ENCODE measurements at regions not wholly inside any gene's neighbourhood (a gene's known extent, or its start where the extent isn't known, plus 50 kb on each side); places are given as distances from the start of the nearest gene placed in this dataset.

DNA sequence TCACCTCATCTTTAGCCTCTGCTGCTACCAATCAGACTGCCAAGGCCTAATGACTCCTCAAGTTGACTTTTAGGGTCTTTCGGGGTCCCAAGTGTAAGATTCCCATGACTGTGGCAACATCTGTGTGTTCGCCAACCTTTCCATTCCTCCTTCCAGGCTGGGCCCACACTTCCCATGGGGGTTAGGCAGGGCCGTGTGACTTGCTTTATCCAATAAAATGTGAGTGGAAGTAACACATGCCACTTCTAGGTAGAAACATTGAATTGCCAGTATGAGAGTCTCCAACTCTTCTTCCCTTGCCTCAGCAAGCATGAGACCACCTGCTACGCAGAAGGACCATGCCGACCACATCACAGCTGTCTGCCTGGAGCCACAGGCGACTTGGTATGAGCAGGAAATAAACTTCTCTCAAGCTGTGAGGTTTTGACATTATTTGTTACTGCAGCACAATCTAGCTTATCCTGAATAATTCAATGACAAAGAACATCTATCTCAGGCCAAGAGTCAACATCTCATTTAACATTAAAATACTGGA is 190.4 kb upstream of the IER5L start:
- TF ChIP-seq, protein P1, sequence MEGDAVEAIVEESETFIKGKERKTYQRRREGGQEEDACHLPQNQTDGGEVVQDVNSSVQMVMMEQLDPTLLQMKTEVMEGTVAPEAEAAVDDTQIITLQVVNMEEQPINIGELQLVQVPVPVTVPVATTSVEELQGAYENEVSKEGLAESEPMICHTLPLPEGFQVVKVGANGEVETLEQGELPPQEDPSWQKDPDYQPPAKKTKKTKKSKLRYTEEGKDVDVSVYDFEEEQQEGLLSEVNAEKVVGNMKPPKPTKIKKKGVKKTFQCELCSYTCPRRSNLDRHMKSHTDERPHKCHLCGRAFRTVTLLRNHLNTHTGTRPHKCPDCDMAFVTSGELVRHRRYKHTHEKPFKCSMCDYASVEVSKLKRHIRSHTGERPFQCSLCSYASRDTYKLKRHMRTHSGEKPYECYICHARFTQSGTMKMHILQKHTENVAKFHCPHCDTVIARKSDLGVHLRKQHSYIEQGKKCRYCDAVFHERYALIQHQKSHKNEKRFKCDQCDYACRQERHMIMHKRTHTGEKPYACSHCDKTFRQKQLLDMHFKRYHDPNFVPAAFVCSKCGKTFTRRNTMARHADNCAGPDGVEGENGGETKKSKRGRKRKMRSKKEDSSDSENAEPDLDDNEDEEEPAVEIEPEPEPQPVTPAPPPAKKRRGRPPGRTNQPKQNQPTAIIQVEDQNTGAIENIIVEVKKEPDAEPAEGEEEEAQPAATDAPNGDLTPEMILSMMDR (IDR thresholded peaks at IDR 0.05) = no peak
- no peak for TF ChIP-seq EP300 (IDR thresholded peaks at IDR 0.05)
- no peak for TF ChIP-seq POLR2A (IDR thresholded peaks at IDR 0.05)
